ENCODE measurements at regions not wholly inside any gene's neighbourhood (a gene's known extent, or its start where the extent isn't known, plus 50 kb on each side); places are given as distances from the start of the nearest gene placed in this dataset.

- peaks cover 0 to 1% (median 0%) of the 10 kb centered on the region in 5 donors for H3K36me3 Mint-ChIP-seq
- no peaks in the 10 kb centered on the region for H3K27me3 ChIP-seq (ENCODE audit: control insufficient read depth in 2 of 2, insufficient read depth in 2 of 2, low read length in 2 of 2)
- no peaks in the 10 kb centered on the region for H3K36me3 ChIP-seq (ENCODE audit: control insufficient read depth in 2 of 3, insufficient read depth in 3 of 3, low read length in 3 of 3)
- no peak overlapping the region for H3K4me3 Mint-ChIP-seq
- no peaks in the 10 kb centered on the region for H3K27me3 Mint-ChIP-seq
- DNase-seq (no peak), ATAC-seq (no peak)
- ChIA-PET CTCF (no interaction called here), POLR2A (no interaction called here)
- intact Hi-C loops (cut with micrococcal nuclease): no loop called here
- H3K4me3 ChIP-seq (ENCODE audit: low read length): no peak overlapping the region
- H3K9me3 Mint-ChIP-seq: peaks cover 2 to 23% (median 8%) of the 10 kb centered on the region in 11 donors
- H3K9me3 ChIP-seq (ENCODE audit: control insufficient read depth in 2 of 3, low read length in 3 of 3): peaks cover 0 to 6% (median 0%) of the 10 kb centered on the region in 3 experiments
- H3K27ac Mint-ChIP-seq: no peak overlapping the region
- H3K4me1 Mint-ChIP-seq: no peaks in the 10 kb centered on the region
- no peaks in the 10 kb centered on the region for H3K4me1 ChIP-seq (ENCODE audit: control insufficient read depth in 2 of 2, insufficient read depth in 2 of 2, low read length in 2 of 2)
- no peak overlapping the region for H3K27ac ChIP-seq (ENCODE audit: low read depth, low read length)
Observed at GRCh38 chr18:27785815-27786471, 391.0 kb downstream of the CDH2 start.

- no peak overlapping the region for H3K4me3 Mint-ChIP-seq
- Histone ChIP-seq H3K4me1 (ENCODE audit: control insufficient read depth in 2 of 2, insufficient read depth in 2 of 2, low read length in 2 of 2) (no peaks in the 10 kb centered on the region), H3K36me3 (ENCODE audit: control insufficient read depth in 2 of 3, insufficient read depth in 3 of 3, low read length in 3 of 3) (no peaks in the 10 kb centered on the region), H3K27ac (ENCODE audit: low read depth, low read length) (no peak overlapping the region), H3K27me3 (ENCODE audit: control insufficient read depth in 2 of 2, insufficient read depth in 2 of 2, low read length in 2 of 2) (no peaks in the 10 kb centered on the region), H3K9me3 (ENCODE audit: control insufficient read depth in 2 of 3, low read length in 3 of 3) (no peaks in the 10 kb centered on the region), H3K4me3 (ENCODE audit: low read length) (no peak overlapping the region)
- no peak for ATAC-seq
- H3K27me3 Mint-ChIP-seq: no peaks in the 10 kb centered on the region
- POLR2A ChIA-PET: no interaction called here
- no peaks in the 10 kb centered on the region for H3K36me3 Mint-ChIP-seq
- DNase-seq: no peak
- no peaks in the 10 kb centered on the region for H3K4me1 Mint-ChIP-seq
- CTCF ChIA-PET: no interaction called here
- no peak overlapping the region for H3K27ac Mint-ChIP-seq
- peaks cover 0 to 22% (median 2%) of the 10 kb centered on the region in 11 donors for H3K9me3 Mint-ChIP-seq
- intact Hi-C loops (cut with micrococcal nuclease): no loop called here
Observed at GRCh38 chr18:27780061-27780745, 396.7 kb downstream of the CDH2 start.

GRCh38 chr18:27778925-27779324 lies 398.0 kb downstream of the CDH2 start:
- H3K4me3 Mint-ChIP-seq: no peak overlapping the region
- no peak overlapping the region for H3K27ac Mint-ChIP-seq
- H3K9me3 Mint-ChIP-seq: peaks cover 0 to 19% (median 2%) of the 10 kb centered on the region in 11 donors
- H3K4me3 ChIP-seq (ENCODE audit: low read length): no peak overlapping the region
- H3K27ac ChIP-seq (ENCODE audit: low read depth, low read length): no peak overlapping the region
- DNase-seq (no peak), ATAC-seq (no peak)
- ChIA-PET CTCF (no interaction called here), POLR2A (no interaction called here)
- no peaks in the 10 kb centered on the region for H3K36me3 ChIP-seq (ENCODE audit: control insufficient read depth in 2 of 3, insufficient read depth in 3 of 3, low read length in 3 of 3)
- no peaks in the 10 kb centered on the region for H3K9me3 ChIP-seq (ENCODE audit: control insufficient read depth in 2 of 3, low read length in 3 of 3)
- intact Hi-C loops (cut with micrococcal nuclease): no loop called here
- no peaks in the 10 kb centered on the region for H3K4me1 ChIP-seq (ENCODE audit: control insufficient read depth in 2 of 2, insufficient read depth in 2 of 2, low read length in 2 of 2)
- no peaks in the 10 kb centered on the region for H3K36me3 Mint-ChIP-seq
- H3K27me3 ChIP-seq (ENCODE audit: control insufficient read depth in 2 of 2, insufficient read depth in 2 of 2, low read length in 2 of 2): no peaks in the 10 kb centered on the region
- no peaks in the 10 kb centered on the region for H3K4me1 Mint-ChIP-seq
- no peaks in the 10 kb centered on the region for H3K27me3 Mint-ChIP-seq

- ChIA-PET CTCF (no interaction called here), POLR2A (no interaction called here)
- no peaks in the 10 kb centered on the region for H3K36me3 ChIP-seq (ENCODE audit: control insufficient read depth in 2 of 3, insufficient read depth in 3 of 3, low read length in 3 of 3)
- Mint-ChIP-seq H3K4me1 (no peaks in the 10 kb centered on the region), H3K27ac (no peak overlapping the region), H3K4me3 (no peak overlapping the region), H3K27me3 (no peaks in the 10 kb centered on the region), H3K9me3 (peaks cover 0 to 19% (median 2%) of the 10 kb centered on the region in 11 donors), H3K36me3 (no peaks in the 10 kb centered on the region)
- DNase-seq: no peak
- no peaks in the 10 kb centered on the region for H3K4me1 ChIP-seq (ENCODE audit: control insufficient read depth in 2 of 2, insufficient read depth in 2 of 2, low read length in 2 of 2)
- H3K9me3 ChIP-seq (ENCODE audit: control insufficient read depth in 2 of 3, low read length in 3 of 3): no peaks in the 10 kb centered on the region
- intact Hi-C loops (cut with micrococcal nuclease): no loop called here
- no peaks in the 10 kb centered on the region for H3K27me3 ChIP-seq (ENCODE audit: control insufficient read depth in 2 of 2, insufficient read depth in 2 of 2, low read length in 2 of 2)
- no peak overlapping the region for H3K4me3 ChIP-seq (ENCODE audit: low read length)
- ATAC-seq: no peak
- no peak overlapping the region for H3K27ac ChIP-seq (ENCODE audit: low read depth, low read length)
Observed at GRCh38 chr18:27778441-27778840, 398.5 kb downstream of the CDH2 start.

DNA sequence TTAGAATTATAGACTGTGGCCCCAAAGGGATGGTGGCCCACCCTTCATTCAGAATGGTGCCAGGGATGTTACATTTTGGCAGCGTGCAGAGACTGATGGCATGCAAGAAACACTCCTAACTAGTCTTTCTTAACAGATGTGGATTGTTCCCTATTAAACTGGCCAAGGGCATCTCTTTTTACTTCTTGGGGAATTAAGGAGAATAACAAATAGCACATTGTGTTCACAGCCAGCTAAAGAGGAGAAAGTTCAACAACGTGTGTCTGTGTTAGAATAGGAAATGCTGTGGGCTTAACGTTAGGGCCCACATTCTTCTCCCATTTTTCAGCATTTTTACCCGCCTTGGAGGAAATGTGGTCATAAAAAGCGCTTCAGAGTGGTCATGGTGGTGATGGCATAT lies 404.8 kb downstream of the CDH2 start:
- Histone ChIP-seq H3K4me3 (ENCODE audit: low read length) (no peak overlapping the region), H3K27me3 (ENCODE audit: control insufficient read depth in 2 of 2, insufficient read depth in 2 of 2, low read length in 2 of 2) (no peaks in the 10 kb centered on the region), H3K4me1 (ENCODE audit: control insufficient read depth in 2 of 2, insufficient read depth in 2 of 2, low read length in 2 of 2) (no peaks in the 10 kb centered on the region), H3K9me3 (ENCODE audit: control insufficient read depth in 2 of 3, low read length in 3 of 3) (no peaks in the 10 kb centered on the region), H3K27ac (ENCODE audit: low read depth, low read length) (no peak overlapping the region), H3K36me3 (ENCODE audit: control insufficient read depth in 2 of 3, insufficient read depth in 3 of 3, low read length in 3 of 3) (no peaks in the 10 kb centered on the region)
- intact Hi-C loops (cut with micrococcal nuclease): no loop called here
- peaks cover 0 to 14% (median 4%) of the 10 kb centered on the region in 11 donors for H3K9me3 Mint-ChIP-seq
- ChIA-PET POLR2A (no interaction called here), CTCF (no interaction called here)
- no peak overlapping the region for H3K27ac Mint-ChIP-seq
- DNase-seq: no peak
- no peaks in the 10 kb centered on the region for H3K4me1 Mint-ChIP-seq
- no peaks in the 10 kb centered on the region for H3K36me3 Mint-ChIP-seq
- no peaks in the 10 kb centered on the region for H3K27me3 Mint-ChIP-seq
- no peak overlapping the region for H3K4me3 Mint-ChIP-seq
- no peak for ATAC-seq

DNA sequence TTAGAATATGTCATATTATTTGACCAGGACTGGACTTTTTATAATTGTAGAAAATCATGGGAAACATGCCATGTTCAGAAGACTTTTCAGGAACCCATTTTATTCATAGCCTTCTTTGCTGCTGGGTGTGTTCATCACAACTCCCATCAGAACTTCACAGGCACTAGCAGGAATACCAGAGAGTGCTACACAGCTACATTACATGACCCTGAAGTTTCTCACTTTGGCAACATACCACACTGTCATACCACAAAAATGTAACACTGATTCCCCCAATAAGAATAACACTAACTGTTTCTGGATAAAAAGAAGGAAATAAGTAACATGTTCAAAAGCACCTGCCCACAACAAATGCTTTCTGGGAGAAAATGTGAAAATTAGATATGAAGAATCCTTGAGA lies 405.4 kb downstream of the CDH2 start:
- no peaks in the 10 kb centered on the region for H3K27me3 ChIP-seq (ENCODE audit: control insufficient read depth in 2 of 2, insufficient read depth in 2 of 2, low read length in 2 of 2)
- intact Hi-C loops (cut with micrococcal nuclease): no loop called here
- Mint-ChIP-seq H3K4me3 (no peak overlapping the region), H3K4me1 (no peaks in the 10 kb centered on the region), H3K27me3 (no peaks in the 10 kb centered on the region), H3K36me3 (no peaks in the 10 kb centered on the region), H3K9me3 (peaks cover 0 to 15% (median 4%) of the 10 kb centered on the region in 11 donors), H3K27ac (no peak overlapping the region)
- no peak overlapping the region for H3K27ac ChIP-seq (ENCODE audit: low read depth, low read length)
- no peaks in the 10 kb centered on the region for H3K9me3 ChIP-seq (ENCODE audit: control insufficient read depth in 2 of 3, low read length in 3 of 3)
- H3K4me1 ChIP-seq (ENCODE audit: control insufficient read depth in 2 of 2, insufficient read depth in 2 of 2, low read length in 2 of 2): no peaks in the 10 kb centered on the region
- DNase-seq (no peak), ATAC-seq (no peak)
- H3K36me3 ChIP-seq (ENCODE audit: control insufficient read depth in 2 of 3, insufficient read depth in 3 of 3, low read length in 3 of 3): no peaks in the 10 kb centered on the region
- no peak overlapping the region for H3K4me3 ChIP-seq (ENCODE audit: low read length)
- CTCF ChIA-PET: no interaction called here
- POLR2A ChIA-PET: no interaction called here

DNA sequence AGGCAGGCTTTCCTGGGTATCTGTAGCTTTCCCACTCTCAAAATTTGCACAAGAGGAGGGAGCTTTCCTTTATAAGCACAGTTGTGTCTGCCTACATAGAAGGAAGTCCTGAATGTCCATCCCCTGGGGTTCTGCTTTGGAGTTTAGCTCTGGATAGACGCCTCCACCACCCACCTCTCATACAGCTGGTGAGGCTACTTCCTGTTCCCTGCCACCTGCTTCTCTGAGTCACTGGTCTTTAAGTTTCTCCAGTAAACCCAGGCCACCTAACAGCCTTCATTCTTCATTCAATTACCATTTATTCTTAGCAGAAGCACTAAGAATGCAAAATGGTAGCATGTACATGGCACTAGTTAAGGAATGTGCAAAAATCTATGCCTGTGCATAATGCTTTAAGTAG lies 407.8 kb downstream of the CDH2 start:
- H3K9me3 Mint-ChIP-seq: peaks cover 0 to 21% (median 5%) of the 10 kb centered on the region in 11 donors
- intact Hi-C loops (cut with micrococcal nuclease): no loop called here
- Histone ChIP-seq H3K4me3 (ENCODE audit: low read length) (no peak overlapping the region), H3K4me1 (ENCODE audit: control insufficient read depth in 2 of 2, insufficient read depth in 2 of 2, low read length in 2 of 2) (no peaks in the 10 kb centered on the region), H3K27ac (ENCODE audit: low read depth, low read length) (no peak overlapping the region), H3K27me3 (ENCODE audit: control insufficient read depth in 2 of 2, insufficient read depth in 2 of 2, low read length in 2 of 2) (no peaks in the 10 kb centered on the region), H3K9me3 (ENCODE audit: control insufficient read depth in 2 of 3, low read length in 3 of 3) (no peaks in the 10 kb centered on the region), H3K36me3 (ENCODE audit: control insufficient read depth in 2 of 3, insufficient read depth in 3 of 3, low read length in 3 of 3) (no peaks in the 10 kb centered on the region)
- no peak overlapping the region for H3K4me3 Mint-ChIP-seq
- no peaks in the 10 kb centered on the region for H3K36me3 Mint-ChIP-seq
- no peak overlapping the region for H3K27ac Mint-ChIP-seq
- ChIA-PET POLR2A (no interaction called here), CTCF (no interaction called here)
- H3K27me3 Mint-ChIP-seq: no peaks in the 10 kb centered on the region
- H3K4me1 Mint-ChIP-seq: no peaks in the 10 kb centered on the region
- ATAC-seq (no peak), DNase-seq (no peak)

All from naive thymus-derived CD4-positive, alpha-beta T cell (primary cell).